Keratinocyte (primary cell): ENCODE measurements at regions not wholly inside any gene's neighbourhood (a gene's known extent, or its start where the extent isn't known, plus 50 kb on each side); places are given as distances from the start of the nearest gene placed in this dataset.

Source experiments
- CTCF ChIP-seq, 3 experiments: IDR thresholded peaks in 1 of 3; conservative IDR thresholded peaks in 1 of 3; optimal IDR thresholded peaks in 1 of 3; 2 replicates in 2 of 3; 3 replicates in 1 of 3; pipeline versions ENCODE3 to v1.5.1; 2011; ENCODE audit warnings: low read length in 3 of 3, mild to moderate bottlenecking in 3 of 3, moderate library complexity in 2 of 3, control low read depth in 1 of 3, inconsistent platforms in 1 of 3; ENCODE audit not compliant: insufficient read depth in 2 of 3; ENCODE audit errors: extremely low read depth in 1 of 3
- EZH2 ChIP-seq: IDR thresholded peaks from one replicate; pipeline ENCODE4 v1.6.1; 2012; ENCODE audit warnings: inconsistent platforms, mild to moderate bottlenecking, low read length, moderate library complexity

GRCh38 chr4:35867057-35867456, 377.3 kb downstream of the ARAP2 start:
- TF ChIP-seq CTCF (optimal IDR thresholded peaks at IDR 0.05 in 1 of 3, IDR thresholded peaks at IDR 0.05 in 1 of 3, conservative IDR thresholded peaks at IDR 0.05 in 1 of 3; ENCODE audit: extremely low read depth in 1 of 3, insufficient read depth in 2 of 3, low read length in 3 of 3), result no peak
- TF ChIP-seq EZH2, result no peak
